Calu3 (cell line): ENCODE measurements at regions not wholly inside any gene's neighbourhood (a gene's known extent, or its start where the extent isn't known, plus 50 kb on each side); places are given as distances from the start of the nearest gene placed in this dataset.

Source experiments
- BruUV-seq: library from RNA; stranded (reverse); fragments of 400-500 nt; replicated peaks from 2 replicates; lab custom pipeline; 2021; lab: Mats Ljungman, UMichigan
- CTCF ChIA-PET: fragments of 300-600 bp; sonication (Branson Sonifier 250); formaldehyde crosslinking; loops from one replicate; lab custom pipeline; 2022; ENCODE audit warnings: antibody characterized with exemption; lab: Charles Lee
- DNase-seq: peaks from one replicate; pipeline ENCODE4 v3.0.0; 2022
- H3K27ac Mint-ChIP-seq: one replicate; pipeline ENCODE4 v1.8.0; 2022; ENCODE audit warnings: mixed read lengths; ENCODE audit not compliant: unreplicated experiment
- H3K27me3 Mint-ChIP-seq: one replicate; pipeline ENCODE4 v1.8.0; 2022; ENCODE audit warnings: mixed read lengths; ENCODE audit not compliant: unreplicated experiment
- H3K36me3 Mint-ChIP-seq: one replicate; pipeline ENCODE4 v1.8.0; 2022; ENCODE audit warnings: mild to moderate bottlenecking, moderate library complexity, mixed read lengths; ENCODE audit not compliant: insufficient read depth, unreplicated experiment
- H3K4me1 Mint-ChIP-seq: one replicate; pipeline ENCODE4 v1.8.0; 2022; ENCODE audit warnings: mild to moderate bottlenecking, low read depth, mixed read lengths; ENCODE audit not compliant: unreplicated experiment
- H3K4me3 Mint-ChIP-seq: one replicate; pipeline ENCODE4 v1.8.0; 2022; ENCODE audit warnings: mild to moderate bottlenecking, low read depth, moderate library complexity, mixed read lengths; ENCODE audit not compliant: unreplicated experiment
- H3K9me3 Mint-ChIP-seq: one replicate; pipeline ENCODE4 v1.8.0; 2022; ENCODE audit warnings: low read depth, mixed read lengths; ENCODE audit not compliant: unreplicated experiment
- intact Hi-C: fragments of 100-400 bp; cut with micrococcal nuclease; formaldehyde crosslinking; loops from one replicate; pipeline ENCODE4 v1.10.0; 2022; ENCODE audit not compliant: unreplicated experiment
- TF ChIP-seq, protein P1 (sequence below): fragments of 200-600 bp; IDR thresholded peaks from one replicate; pipeline ENCODE4 v1.8.0; 2022; ENCODE audit warnings: antibody characterized with exemption; ENCODE audit not compliant: unreplicated experiment

DNA sequence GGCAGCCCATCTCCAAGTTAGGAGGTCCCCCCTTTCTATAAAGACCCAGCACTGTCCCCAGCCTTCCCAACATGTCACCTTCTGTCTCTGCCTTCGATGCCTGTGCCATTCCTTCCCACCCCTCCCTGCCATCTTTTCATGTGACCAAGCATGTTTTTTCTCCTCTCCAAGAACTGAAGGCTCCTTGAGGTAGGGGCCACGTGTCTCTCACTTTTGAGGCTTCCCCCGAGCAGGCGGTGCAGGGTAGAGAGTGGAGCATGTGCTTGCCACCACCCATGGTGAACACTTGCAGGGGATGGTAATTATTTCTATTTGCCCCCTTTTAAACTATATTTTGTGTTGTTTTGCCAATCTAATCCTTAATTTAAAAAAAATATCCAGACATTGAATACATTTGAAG is 168.4 kb downstream of the ACKR3 start:
- no TSS peak for BruUV-seq
- Mint-ChIP-seq H3K9me3 (peaks cover 5% of the 10 kb centered on the region), H3K27ac (no peak overlapping the region), H3K36me3 (no peaks in the 10 kb centered on the region), H3K4me3 (no peak overlapping the region), H3K4me1 (no peaks in the 10 kb centered on the region), H3K27me3 (peaks cover 34% of the 10 kb centered on the region)
- DNase-seq, result no peak
- CTCF ChIA-PET, result no interaction called here
- TF ChIP-seq, protein P1, sequence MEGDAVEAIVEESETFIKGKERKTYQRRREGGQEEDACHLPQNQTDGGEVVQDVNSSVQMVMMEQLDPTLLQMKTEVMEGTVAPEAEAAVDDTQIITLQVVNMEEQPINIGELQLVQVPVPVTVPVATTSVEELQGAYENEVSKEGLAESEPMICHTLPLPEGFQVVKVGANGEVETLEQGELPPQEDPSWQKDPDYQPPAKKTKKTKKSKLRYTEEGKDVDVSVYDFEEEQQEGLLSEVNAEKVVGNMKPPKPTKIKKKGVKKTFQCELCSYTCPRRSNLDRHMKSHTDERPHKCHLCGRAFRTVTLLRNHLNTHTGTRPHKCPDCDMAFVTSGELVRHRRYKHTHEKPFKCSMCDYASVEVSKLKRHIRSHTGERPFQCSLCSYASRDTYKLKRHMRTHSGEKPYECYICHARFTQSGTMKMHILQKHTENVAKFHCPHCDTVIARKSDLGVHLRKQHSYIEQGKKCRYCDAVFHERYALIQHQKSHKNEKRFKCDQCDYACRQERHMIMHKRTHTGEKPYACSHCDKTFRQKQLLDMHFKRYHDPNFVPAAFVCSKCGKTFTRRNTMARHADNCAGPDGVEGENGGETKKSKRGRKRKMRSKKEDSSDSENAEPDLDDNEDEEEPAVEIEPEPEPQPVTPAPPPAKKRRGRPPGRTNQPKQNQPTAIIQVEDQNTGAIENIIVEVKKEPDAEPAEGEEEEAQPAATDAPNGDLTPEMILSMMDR, result no peak
- intact Hi-C loops, result no loop called here

DNA sequence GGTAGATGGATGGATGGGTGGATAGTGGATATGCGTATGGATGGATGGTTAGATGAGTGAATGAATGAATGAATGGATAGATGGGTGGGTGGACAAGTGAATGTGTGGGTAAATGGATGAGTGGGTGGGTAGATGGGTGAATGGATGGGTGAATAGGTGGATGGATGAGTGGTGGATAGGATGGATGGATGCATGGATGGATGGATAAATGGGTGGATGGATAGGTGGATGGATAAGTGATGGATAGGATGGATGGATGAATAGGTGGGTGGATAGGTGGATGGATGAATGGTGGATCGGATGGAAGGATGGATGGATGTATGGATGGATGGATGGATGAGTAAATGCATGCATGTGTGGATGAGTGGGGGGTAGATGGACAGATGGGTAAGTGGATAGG is 169.3 kb downstream of the ACKR3 start:
- intact Hi-C loops, result no loop called here
- H3K4me3 Mint-ChIP-seq, result no peak overlapping the region
- H3K36me3 Mint-ChIP-seq, result no peaks in the 10 kb centered on the region
- peaks cover 5% of the 10 kb centered on the region for H3K9me3 Mint-ChIP-seq
- TF ChIP-seq, protein P1, result no peak
- DNase-seq, result no peak
- no TSS peak for BruUV-seq
- peaks cover 34% of the 10 kb centered on the region for H3K27me3 Mint-ChIP-seq
- no peaks in the 10 kb centered on the region for H3K4me1 Mint-ChIP-seq
- CTCF ChIA-PET, result no interaction called here
- H3K27ac Mint-ChIP-seq, result no peak overlapping the region

DNA sequence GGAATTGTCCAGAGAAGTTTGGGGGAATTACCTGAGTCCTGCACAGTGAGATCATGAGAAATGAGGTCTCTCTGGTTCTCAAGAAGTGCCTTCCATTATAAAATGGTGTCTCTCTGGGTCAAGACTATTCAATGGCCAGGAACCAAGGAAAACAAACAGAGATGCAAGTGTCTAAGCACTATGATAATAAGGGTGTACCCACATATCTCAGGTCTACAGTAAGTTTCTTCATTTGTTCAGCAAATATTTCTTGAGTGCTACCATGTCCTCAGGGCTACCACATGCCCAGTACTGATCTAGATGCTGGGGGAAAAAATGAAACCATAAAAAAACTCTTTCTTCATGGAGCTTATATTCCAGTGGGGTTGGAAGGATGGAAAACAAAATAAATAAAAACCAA is 170.0 kb downstream of the ACKR3 start:
- no peak for DNase-seq
- intact Hi-C loops, result loop anchor here (10.0 kb wide), 1 partner anchor 285 kb away; no protein-coding TSS in a partner anchor
- CTCF ChIA-PET, result interaction anchor here (1.0 kb wide), 1 partner anchor 10 kb away, joined by 3 read pairs; no protein-coding TSS in a partner anchor
- Mint-ChIP-seq H3K4me1 (no peaks in the 10 kb centered on the region), H3K27me3 (peaks cover 34% of the 10 kb centered on the region), H3K9me3 (peaks cover 5% of the 10 kb centered on the region), H3K36me3 (no peaks in the 10 kb centered on the region), H3K4me3 (no peak overlapping the region), H3K27ac (no peak overlapping the region)
- BruUV-seq, result no TSS peak
- TF ChIP-seq, protein P1, result no peak

DNA sequence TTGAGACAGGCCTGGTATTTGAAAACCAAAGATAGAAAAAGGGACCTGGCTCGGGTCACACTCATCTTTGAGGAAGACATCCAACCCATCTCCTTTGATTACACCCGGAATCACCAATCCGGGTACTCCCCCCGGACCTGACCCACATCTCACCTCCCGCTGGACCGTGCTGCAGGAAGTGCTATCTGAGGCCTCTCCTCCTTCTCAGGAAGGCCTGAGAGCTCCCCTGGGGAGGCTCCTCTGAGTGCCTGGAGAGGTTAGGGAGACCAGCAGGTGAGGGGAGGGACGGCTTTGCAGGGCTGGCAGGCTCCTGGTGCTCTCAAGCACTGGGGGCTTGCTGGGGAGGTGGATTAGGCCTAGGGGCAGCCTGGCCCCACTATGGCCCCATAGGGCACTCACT is 170.9 kb downstream of the ACKR3 start:
- no peak overlapping the region for H3K4me3 Mint-ChIP-seq
- no peak overlapping the region for H3K27ac Mint-ChIP-seq
- no peaks in the 10 kb centered on the region for H3K36me3 Mint-ChIP-seq
- intact Hi-C loops, result loop anchor here (10.0 kb wide), 1 partner anchor 284 kb away; no protein-coding TSS in a partner anchor
- peaks cover 5% of the 10 kb centered on the region for H3K9me3 Mint-ChIP-seq
- CTCF ChIA-PET, result interaction anchor here (1.0 kb wide), 1 partner anchor 9 kb away, joined by 3 read pairs; no protein-coding TSS in a partner anchor
- H3K27me3 Mint-ChIP-seq, result peaks cover 34% of the 10 kb centered on the region
- TF ChIP-seq, protein P1, result no peak
- no peak for DNase-seq
- no TSS peak for BruUV-seq
- peaks cover 6% of the 10 kb centered on the region for H3K4me1 Mint-ChIP-seq
